OCI-LY7 (cell line): ENCODE measurements at regions not wholly inside any gene's neighbourhood (a gene's known extent, or its start where the extent isn't known, plus 50 kb on each side); places are given as distances from the start of the nearest gene placed in this dataset.

ENCODE experiments used
- BruUV-seq: library from RNA; stranded (reverse); fragments of 400-500 nt; replicated peaks from 2 replicates; lab custom pipeline; 2021; lab: Mats Ljungman, UMichigan
- CTCF ChIA-PET: fragments of 300-600 bp; sonication (Branson Sonifier 250); formaldehyde crosslinking; loops from one replicate; lab custom pipeline; 2022; ENCODE audit warnings: antibody characterized with exemption; ENCODE audit not compliant: unreplicated experiment; lab: Charles Lee
- POLR2A ChIA-PET: fragments of 300-600 bp; sonication (Branson Sonifier 250); formaldehyde crosslinking; loops from one replicate; lab custom pipeline; 2022; ENCODE audit warnings: antibody characterized with exemption; lab: Charles Lee
- DNase-seq: peaks from one replicate; pipeline ENCODE4 v3.0.0-alpha.2; 2015; ENCODE audit warnings: low spot score
- H2AFZ ChIP-seq: fragments of 200-600 bp; sonication (generic), shearing (Covaris generic); 2 replicates; pipeline ENCODE4 v1.6.1; 2014; ENCODE audit warnings: mild to moderate bottlenecking, antibody characterized with exemption, low read length, moderate library complexity
- H3K27ac ChIP-seq: fragments of 200-600 bp; sonication (generic); 2 replicates; pipeline ENCODE4 v1.5.1; 2014; ENCODE audit warnings: mixed run types, low read depth, mild to moderate bottlenecking, moderate library complexity, low read length, inconsistent platforms; ENCODE audit not compliant: poor library complexity, severe bottlenecking
- H3K36me3 ChIP-seq: fragments of 200-600 bp; sonication (generic); 2 replicates; pipeline ENCODE4 v1.6.1; 2014; ENCODE audit warnings: mild to moderate bottlenecking, antibody characterized with exemption, low read length, moderate library complexity, mixed read lengths; ENCODE audit not compliant: insufficient read depth
- H3K4me1 ChIP-seq: fragments of 200-600 bp; sonication (generic); 2 replicates; pipeline ENCODE4 v1.5.1; 2014; ENCODE audit warnings: mild to moderate bottlenecking, low read length; ENCODE audit not compliant: insufficient read depth, poor library complexity, severe bottlenecking
- H3K4me2 ChIP-seq: fragments of 200-600 bp; sonication (generic); 2 replicates; pipeline ENCODE4 v1.6.1; 2014; ENCODE audit warnings: mild to moderate bottlenecking, low read length
- H3K4me3 ChIP-seq: fragments of 200-600 bp; sonication (generic); 2 replicates; pipeline ENCODE4 v1.5.1; 2014; ENCODE audit warnings: mild to moderate bottlenecking, low read depth, low read length; ENCODE audit not compliant: poor library complexity, severe bottlenecking
- H3K79me2 ChIP-seq: fragments of 200-600 bp; sonication (generic); 2 replicates; pipeline ENCODE4 v1.6.1; 2016; ENCODE audit warnings: low read depth, mild to moderate bottlenecking, low read length, moderate library complexity, mixed read lengths; ENCODE audit not compliant: insufficient read depth
- H3K9me2 ChIP-seq: fragments of 200-600 bp; sonication (generic); 2 replicates; pipeline ENCODE4 v1.6.1; 2016; ENCODE audit warnings: mild to moderate bottlenecking, low read length, mixed read lengths; ENCODE audit not compliant: insufficient read depth
- H3K9me3 ChIP-seq: fragments of 200-600 bp; sonication (generic); 2 replicates; pipeline ENCODE4 v1.6.1; 2014; ENCODE audit warnings: mild to moderate bottlenecking, mixed run types, low read length, mixed read lengths
- H4K20me1 ChIP-seq: fragments of 200-600 bp; sonication (generic); 2 replicates; pipeline ENCODE4 v1.6.1; 2014; ENCODE audit warnings: mild to moderate bottlenecking, antibody characterized with exemption, low read length, moderate library complexity, mixed read lengths; ENCODE audit not compliant: insufficient read depth
- CTCF ChIP-seq: fragments of 200-600 bp; sonication (generic); conservative IDR thresholded peaks from 2 replicates; pipeline ENCODE4 v1.5.1; 2014; ENCODE audit warnings: mild to moderate bottlenecking, antibody characterized with exemption, low read length, moderate library complexity, mixed read lengths
- EZH2phosphoT487 ChIP-seq: fragments of 200-600 bp; sonication (generic); IDR thresholded peaks from 2 replicates; pipeline ENCODE4 v1.6.1; 2018; ENCODE audit warnings: low read depth, borderline replicate concordance, mild to moderate bottlenecking, mixed run types, antibody characterized with exemption, low read length, moderate library complexity, mixed read lengths
- intact Hi-C: fragments of 100-400 bp; cut with micrococcal nuclease; formaldehyde crosslinking; loops from one replicate; pipeline ENCODE4 v1.10.0; 2022; ENCODE audit not compliant: unreplicated experiment

GRCh38 chr3:59167756-59168155 lies 117.9 kb upstream of the CFAP20DC start:
- H3K9me3 ChIP-seq: no peaks in the 10 kb centered on the region
- no peaks in the 10 kb centered on the region for H4K20me1 ChIP-seq
- no peak for DNase-seq
- intact Hi-C loops: no loop called here
- TF ChIP-seq CTCF (no peak), EZH2phosphoT487 (no peak)
- BruUV-seq: no TSS peak
- no peak overlapping the region for H3K4me3 ChIP-seq
- H2AFZ ChIP-seq: no peak overlapping the region
- ChIA-PET CTCF (no interaction called here), POLR2A (no interaction called here)
- no peaks in the 10 kb centered on the region for H3K9me2 ChIP-seq
- H3K4me2 ChIP-seq: no peak overlapping the region
- H3K36me3 ChIP-seq: no peaks in the 10 kb centered on the region
- H3K79me2 ChIP-seq: no peaks in the 10 kb centered on the region
- H3K4me1 ChIP-seq: no peaks in the 10 kb centered on the region
- no peak overlapping the region for H3K27ac ChIP-seq

- no TSS peak for BruUV-seq
- Histone ChIP-seq H3K79me2 (no peaks in the 10 kb centered on the region), H3K9me2 (no peaks in the 10 kb centered on the region), H3K4me1 (no peaks in the 10 kb centered on the region), H2AFZ (no peak overlapping the region), H3K27ac (no peak overlapping the region), H3K9me3 (no peaks in the 10 kb centered on the region), H3K36me3 (no peaks in the 10 kb centered on the region), H3K4me3 (no peak overlapping the region), H3K4me2 (no peak overlapping the region), H4K20me1 (no peaks in the 10 kb centered on the region)
- DNase-seq: no peak
- POLR2A ChIA-PET: no interaction called here
- CTCF ChIA-PET: no interaction called here
- intact Hi-C loops: no loop called here
- TF ChIP-seq EZH2phosphoT487: no peak
- TF ChIP-seq CTCF: no peak
Measured at GRCh38 chr3:59163953-59164352, 114.1 kb upstream of the CFAP20DC start.

GRCh38 chr3:59161048-59161447 lies 111.2 kb upstream of the CFAP20DC start:
- TF ChIP-seq CTCF (no peak), EZH2phosphoT487 (no peak)
- POLR2A ChIA-PET: no interaction called here
- Histone ChIP-seq H3K4me2 (no peak overlapping the region), H3K27ac (no peak overlapping the region), H3K4me1 (no peaks in the 10 kb centered on the region), H4K20me1 (no peaks in the 10 kb centered on the region), H3K36me3 (no peaks in the 10 kb centered on the region), H3K4me3 (no peak overlapping the region), H2AFZ (no peak overlapping the region), H3K79me2 (no peaks in the 10 kb centered on the region), H3K9me2 (no peaks in the 10 kb centered on the region), H3K9me3 (no peaks in the 10 kb centered on the region)
- no peak for DNase-seq
- intact Hi-C loops: no loop called here
- CTCF ChIA-PET: no interaction called here
- no TSS peak for BruUV-seq
